Keratinocyte (primary cell): ENCODE measurements at regions not wholly inside any gene's neighbourhood (a gene's known extent, or its start where the extent isn't known, plus 50 kb on each side); places are given as distances from the start of the nearest gene placed in this dataset.

Experiments
- DNase-seq: peaks from one replicate; pipeline ENCODE4 v3.0.0-alpha.2; 2011; ENCODE audit warnings: low read depth, missing footprints, low spot score
- FAIRE-seq: peaks from 2 replicates; lab custom pipeline; 2011; peaks lifted over from hg19 to GRCh38; lab: Jason Lieb, UNC
- H2AFZ ChIP-seq: 2 replicates; pipeline ENCODE4 v1.6.0; 2012; ENCODE audit warnings: low read length, control low read depth, inconsistent platforms; ENCODE audit not compliant: control insufficient read depth
- H3K27ac ChIP-seq: 2 replicates; pipeline ENCODE4 v1.5.1; 2011; ENCODE audit warnings: low read length; ENCODE audit not compliant: control insufficient read depth, insufficient read depth
- H3K27me3 ChIP-seq: 3 replicates; pipeline ENCODE4 v1.6.0; 2011; ENCODE audit warnings: low read length; ENCODE audit not compliant: control insufficient read depth, insufficient read depth; ENCODE audit errors: extremely low read depth
- H3K36me3 ChIP-seq, 2 experiments: 2 replicates in 1 of 2; 3 replicates in 1 of 2; pipeline ENCODE4 v1.5.1; 2011; ENCODE audit warnings: low read length in 2 of 2, mild to moderate bottlenecking in 1 of 2; ENCODE audit not compliant: control insufficient read depth in 2 of 2, insufficient read depth in 2 of 2; ENCODE audit errors: extremely low read depth in 1 of 2
- H3K4me1 ChIP-seq: 3 replicates; pipeline ENCODE4 v1.5.1; 2011; ENCODE audit warnings: low read length; ENCODE audit not compliant: control insufficient read depth, insufficient read depth; ENCODE audit errors: extremely low read depth
- H3K4me2 ChIP-seq: 3 replicates; pipeline ENCODE4 v1.6.0; 2011; ENCODE audit warnings: low read depth, low read length; ENCODE audit not compliant: control insufficient read depth, insufficient read depth; ENCODE audit errors: extremely low read depth
- H3K4me3 ChIP-seq, 3 experiments: fragments of 200-600 bp in 1 of 3; sonication (generic) in 1 of 3; 2 replicates in 2 of 3; 3 replicates in 1 of 3; pipeline ENCODE4 v1.5.1; 2011 to 2016; ENCODE audit warnings: low read length in 3 of 3, mild to moderate bottlenecking in 3 of 3, control low read depth in 2 of 3, inconsistent platforms in 1 of 3, low read depth in 1 of 3, mixed read lengths in 1 of 3, mixed run types in 1 of 3, moderate library complexity in 1 of 3; ENCODE audit not compliant: control insufficient read depth in 2 of 3, insufficient read depth in 2 of 3; ENCODE audit errors: extremely low read depth in 1 of 3
- H3K79me2 ChIP-seq: 2 replicates; pipeline ENCODE4 v1.6.0; 2012; ENCODE audit warnings: low read length; ENCODE audit not compliant: control insufficient read depth, insufficient read depth
- H3K9ac ChIP-seq: 3 replicates; pipeline ENCODE4 v1.6.0; 2011; ENCODE audit warnings: low read length; ENCODE audit not compliant: control insufficient read depth, insufficient read depth; ENCODE audit errors: extremely low read depth
- H3K9me1 ChIP-seq: 3 replicates; pipeline ENCODE4 v1.6.0; 2011; ENCODE audit warnings: low read length; ENCODE audit not compliant: control insufficient read depth, insufficient read depth; ENCODE audit errors: extremely low read depth
- H3K9me3 ChIP-seq: 2 replicates; pipeline ENCODE4 v1.5.1; 2012; ENCODE audit warnings: low read depth, low read length; ENCODE audit not compliant: control insufficient read depth
- H4K20me1 ChIP-seq: 3 replicates; pipeline ENCODE4 v1.6.0; 2011; ENCODE audit warnings: low read length; ENCODE audit not compliant: control insufficient read depth, insufficient read depth; ENCODE audit errors: extremely low read depth
- CTCF ChIP-seq, 3 experiments: IDR thresholded peaks in 1 of 3; conservative IDR thresholded peaks in 1 of 3; optimal IDR thresholded peaks in 1 of 3; 2 replicates in 2 of 3; 3 replicates in 1 of 3; pipeline versions ENCODE3 to v1.5.1; 2011; ENCODE audit warnings: low read length in 3 of 3, mild to moderate bottlenecking in 3 of 3, moderate library complexity in 2 of 3, control low read depth in 1 of 3, inconsistent platforms in 1 of 3; ENCODE audit not compliant: insufficient read depth in 2 of 3; ENCODE audit errors: extremely low read depth in 1 of 3
- EZH2 ChIP-seq: IDR thresholded peaks from one replicate; pipeline ENCODE4 v1.6.1; 2012; ENCODE audit warnings: inconsistent platforms, mild to moderate bottlenecking, low read length, moderate library complexity
- dilution Hi-C: fragments of 300-500 bp; cut with MboI; formaldehyde crosslinking; loops from one replicate; pipeline ENCODE4 v1.7.0; 2020; ENCODE audit warnings: low sequenced_read_pairs; ENCODE audit not compliant: extremely low pct_ligation_motif_present

GRCh38 chr14:29232153-29232552, 465.6 kb downstream of the FOXG1 start:
- no peaks in the 10 kb centered on the region for H3K9me1 ChIP-seq
- no peak for FAIRE-seq
- no peak for DNase-seq
- no peak overlapping the region for H2AFZ ChIP-seq
- no peaks in the 10 kb centered on the region for H3K27me3 ChIP-seq
- no peaks in the 10 kb centered on the region for H4K20me1 ChIP-seq
- dilution Hi-C loops, result no loop called here
- H3K4me1 ChIP-seq, result no peaks in the 10 kb centered on the region
- H3K36me3 ChIP-seq, result no peaks in the 10 kb centered on the region
- no peak for TF ChIP-seq EZH2
- no peak for TF ChIP-seq CTCF (optimal IDR thresholded peaks at IDR 0.05 in 1 of 3, IDR thresholded peaks at IDR 0.05 in 1 of 3, conservative IDR thresholded peaks at IDR 0.05 in 1 of 3; ENCODE audit: extremely low read depth in 1 of 3, insufficient read depth in 2 of 3, low read length in 3 of 3)
- H3K9ac ChIP-seq, result no peak overlapping the region
- no peak overlapping the region for H3K4me2 ChIP-seq
- H3K9me3 ChIP-seq, result no peaks in the 10 kb centered on the region
- no peaks in the 10 kb centered on the region for H3K79me2 ChIP-seq
- no peak overlapping the region for H3K4me3 ChIP-seq
- H3K27ac ChIP-seq, result no peak overlapping the region

- FAIRE-seq, result no peak
- Histone ChIP-seq H3K9ac (no peak overlapping the region), H2AFZ (no peak overlapping the region), H3K36me3 (no peaks in the 10 kb centered on the region), H3K9me3 (no peaks in the 10 kb centered on the region), H3K4me2 (no peak overlapping the region), H3K79me2 (no peaks in the 10 kb centered on the region), H3K4me1 (no peaks in the 10 kb centered on the region), H4K20me1 (no peaks in the 10 kb centered on the region), H3K9me1 (no peaks in the 10 kb centered on the region), H3K27ac (no peak overlapping the region), H3K4me3 (no peak overlapping the region), H3K27me3 (no peaks in the 10 kb centered on the region)
- DNase-seq, result no peak
- dilution Hi-C loops, result no loop called here
- TF ChIP-seq EZH2 (no peak), CTCF (optimal IDR thresholded peaks at IDR 0.05 in 1 of 3, IDR thresholded peaks at IDR 0.05 in 1 of 3, conservative IDR thresholded peaks at IDR 0.05 in 1 of 3; ENCODE audit: extremely low read depth in 1 of 3, insufficient read depth in 2 of 3, low read length in 3 of 3) (no peak)
These were observed 466.1 kb downstream of the FOXG1 start for GRCh38 chr14:29232711-29233110.
